ENCODE measurements at regions not wholly inside any gene's neighbourhood (a gene's known extent, or its start where the extent isn't known, plus 50 kb on each side); places are given as distances from the start of the nearest gene placed in this dataset.

DNA sequence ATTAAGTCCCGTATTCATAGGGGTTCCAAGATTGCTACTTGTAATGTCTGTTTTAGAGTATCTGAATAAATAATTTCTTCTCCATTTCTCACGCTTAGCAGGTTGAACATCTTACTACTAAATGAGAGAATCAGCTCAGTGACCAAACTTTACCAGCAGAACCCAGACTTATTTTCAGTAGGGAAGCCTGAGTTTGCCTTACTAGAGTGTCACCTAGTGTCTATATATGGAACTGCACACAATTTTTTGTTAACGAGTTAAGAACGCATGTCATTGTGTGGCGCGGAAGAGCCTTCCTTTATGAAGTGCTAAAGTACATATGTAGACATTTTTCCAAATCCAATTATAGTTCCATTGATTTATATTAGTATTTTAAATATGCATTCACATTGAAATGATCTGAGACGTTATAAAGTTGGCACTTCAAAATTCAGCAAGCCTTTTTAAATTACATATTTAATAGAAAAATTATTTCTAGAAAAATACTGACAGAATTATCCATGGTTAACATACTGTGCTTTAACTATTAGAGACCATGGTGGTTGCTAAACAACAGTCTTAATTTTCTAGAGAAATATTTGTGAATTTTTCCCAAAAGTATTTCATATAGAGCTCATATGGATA is 88.3 kb downstream of the RPS29 start:
- WGBS (ENCODE audit: insufficient coverage): no CpG with 5 or more reads among the region's 7 CpGs
- no peaks in the 10 kb centered on the region for H3K79me2 ChIP-seq (ENCODE audit: control insufficient read depth, insufficient read depth, low read length)
- no peaks in the 10 kb centered on the region for H4K20me1 ChIP-seq (ENCODE audit: control insufficient read depth, insufficient read depth, low read length, poor library complexity, severe bottlenecking)
- no peak overlapping the region for H3K4me3 ChIP-seq (ENCODE audit: control extremely low read depth in 1 of 5, extremely low read depth in 1 of 5, insufficient read depth in 1 of 5, low read depth in 2 of 5, low read length in 4 of 5)
- ATAC-seq (ENCODE audit: low read depth): peak; percentile 76
- H3K27me3 Mint-ChIP-seq: peaks cover 30% of the 10 kb centered on the region
- ChIA-PET POLR2A (no interaction called here), CTCF (interaction anchor here (0.8 to 6.2 kb wide), 11 partner anchors 12 to 1580 kb away, joined by 3 to 35 read pairs (median 3); no protein-coding TSS in a partner anchor)
- H3K36me3 ChIP-seq (replicated peaks in 1 of 2; ENCODE audit: control extremely low read depth in 1 of 2, control insufficient read depth in 1 of 2, extremely low read depth in 1 of 2, insufficient read depth in 2 of 2, low read length in 1 of 2): no peaks in the 10 kb centered on the region
- no peak overlapping the region for H2AFZ ChIP-seq (ENCODE audit: insufficient read depth, low read depth, low read length, poor library complexity, severe bottlenecking)
- H3K9ac ChIP-seq (ENCODE audit: low read length): no peak overlapping the region
- intact Hi-C loops (cut with micrococcal nuclease): no loop called here
- no peaks in the 10 kb centered on the region for H3K4me1 Mint-ChIP-seq
- peaks cover 0 to 2% (median 0%) of the 10 kb centered on the region in 4 experiments for H3K27me3 ChIP-seq (replicated peaks in 1 of 4; ENCODE audit: control extremely low read depth in 1 of 4, control insufficient read depth in 3 of 4, insufficient read depth in 4 of 4, low read length in 3 of 4)
- no peaks in the 10 kb centered on the region for H3K4me1 ChIP-seq (ENCODE audit: control insufficient read depth in 2 of 2, insufficient read depth in 2 of 2, low read length in 2 of 2)
- TF ChIP-seq, protein P1, sequence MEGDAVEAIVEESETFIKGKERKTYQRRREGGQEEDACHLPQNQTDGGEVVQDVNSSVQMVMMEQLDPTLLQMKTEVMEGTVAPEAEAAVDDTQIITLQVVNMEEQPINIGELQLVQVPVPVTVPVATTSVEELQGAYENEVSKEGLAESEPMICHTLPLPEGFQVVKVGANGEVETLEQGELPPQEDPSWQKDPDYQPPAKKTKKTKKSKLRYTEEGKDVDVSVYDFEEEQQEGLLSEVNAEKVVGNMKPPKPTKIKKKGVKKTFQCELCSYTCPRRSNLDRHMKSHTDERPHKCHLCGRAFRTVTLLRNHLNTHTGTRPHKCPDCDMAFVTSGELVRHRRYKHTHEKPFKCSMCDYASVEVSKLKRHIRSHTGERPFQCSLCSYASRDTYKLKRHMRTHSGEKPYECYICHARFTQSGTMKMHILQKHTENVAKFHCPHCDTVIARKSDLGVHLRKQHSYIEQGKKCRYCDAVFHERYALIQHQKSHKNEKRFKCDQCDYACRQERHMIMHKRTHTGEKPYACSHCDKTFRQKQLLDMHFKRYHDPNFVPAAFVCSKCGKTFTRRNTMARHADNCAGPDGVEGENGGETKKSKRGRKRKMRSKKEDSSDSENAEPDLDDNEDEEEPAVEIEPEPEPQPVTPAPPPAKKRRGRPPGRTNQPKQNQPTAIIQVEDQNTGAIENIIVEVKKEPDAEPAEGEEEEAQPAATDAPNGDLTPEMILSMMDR (IDR thresholded peaks at IDR 0.05): peak; percentile 99
- TF ChIP-seq EZH2 (IDR thresholded peaks at IDR 0.05; ENCODE audit: borderline replicate concordance, insufficient read depth, low read depth, low read length, poor library complexity, severe bottlenecking): no peak
- peak; percentile 72 for DNase-seq
- H3K4me2 ChIP-seq (replicated peaks; ENCODE audit: low read depth, low read length, poor library complexity, severe bottlenecking): no peak overlapping the region
- H3K27ac Mint-ChIP-seq: no peak overlapping the region
- no peak overlapping the region for H3K4me3 Mint-ChIP-seq
- H3K27ac ChIP-seq (ENCODE audit: low read length in 2 of 2): no peak overlapping the region
- H3K9me3 ChIP-seq (ENCODE audit: control extremely low read depth in 1 of 3, control insufficient read depth in 2 of 3, insufficient read depth in 1 of 3, low read length in 2 of 3): no peaks in the 10 kb centered on the region
- H3K9me3 Mint-ChIP-seq (ENCODE audit: insufficient read depth): no peaks in the 10 kb centered on the region

DNA sequence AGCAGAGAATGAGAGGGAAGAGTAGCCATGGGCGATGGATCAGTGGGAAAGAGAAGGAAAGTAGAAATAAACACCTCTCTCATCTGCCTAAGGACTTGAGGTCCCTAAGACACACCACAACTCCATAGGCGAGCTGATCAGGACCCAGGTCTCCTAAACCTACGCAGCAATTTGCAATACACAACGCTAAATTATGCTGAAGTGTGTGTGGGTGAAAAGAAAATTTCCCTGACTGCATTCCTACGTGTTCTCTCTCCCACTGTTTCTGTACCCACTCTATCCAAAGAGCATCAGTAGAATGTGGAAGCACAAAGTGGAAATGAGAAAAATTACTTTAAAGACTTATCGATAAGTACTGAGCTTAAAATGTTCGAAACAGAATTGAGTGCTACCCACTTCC is 88.9 kb downstream of the RPS29 start:
- Mint-ChIP-seq H3K27ac (no peak overlapping the region), H3K4me1 (no peaks in the 10 kb centered on the region), H3K4me3 (no peak overlapping the region), H3K27me3 (peaks cover 30% of the 10 kb centered on the region), H3K9me3 (ENCODE audit: insufficient read depth) (no peaks in the 10 kb centered on the region)
- Histone ChIP-seq H3K27me3 (replicated peaks in 1 of 4; ENCODE audit: control extremely low read depth in 1 of 4, control insufficient read depth in 3 of 4, insufficient read depth in 4 of 4, low read length in 3 of 4) (peaks cover 0 to 2% (median under 1%) of the 10 kb centered on the region in 4 experiments), H3K9me3 (ENCODE audit: control extremely low read depth in 1 of 3, control insufficient read depth in 2 of 3, insufficient read depth in 1 of 3, low read length in 2 of 3) (no peaks in the 10 kb centered on the region), H3K27ac (ENCODE audit: low read length in 2 of 2) (no peak overlapping the region), H4K20me1 (ENCODE audit: control insufficient read depth, insufficient read depth, low read length, poor library complexity, severe bottlenecking) (no peaks in the 10 kb centered on the region), H3K4me3 (ENCODE audit: control extremely low read depth in 1 of 5, extremely low read depth in 1 of 5, insufficient read depth in 1 of 5, low read depth in 2 of 5, low read length in 4 of 5) (no peak overlapping the region), H3K36me3 (replicated peaks in 1 of 2; ENCODE audit: control extremely low read depth in 1 of 2, control insufficient read depth in 1 of 2, extremely low read depth in 1 of 2, insufficient read depth in 2 of 2, low read length in 1 of 2) (no peaks in the 10 kb centered on the region), H3K4me2 (replicated peaks; ENCODE audit: low read depth, low read length, poor library complexity, severe bottlenecking) (no peak overlapping the region), H3K79me2 (ENCODE audit: control insufficient read depth, insufficient read depth, low read length) (no peaks in the 10 kb centered on the region), H3K4me1 (ENCODE audit: control insufficient read depth in 2 of 2, insufficient read depth in 2 of 2, low read length in 2 of 2) (no peaks in the 10 kb centered on the region), H2AFZ (ENCODE audit: insufficient read depth, low read depth, low read length, poor library complexity, severe bottlenecking) (no peak overlapping the region), H3K9ac (ENCODE audit: low read length) (no peak overlapping the region)
- DNase-seq (no peak), ATAC-seq (ENCODE audit: low read depth) (no peak)
- intact Hi-C loops (cut with micrococcal nuclease): no loop called here
- CTCF ChIA-PET: interaction anchor here (0.8 to 6.2 kb wide), 8 partner anchors 12 to 1580 kb away, joined by 3 to 35 read pairs (median 4); no protein-coding TSS in a partner anchor
- TF ChIP-seq, protein P1 (IDR thresholded peaks at IDR 0.05): no peak
- TF ChIP-seq EZH2 (IDR thresholded peaks at IDR 0.05; ENCODE audit: borderline replicate concordance, insufficient read depth, low read depth, low read length, poor library complexity, severe bottlenecking): no peak
- WGBS (ENCODE audit: insufficient coverage): no CpG with 5 or more reads among the region's 7 CpGs
- POLR2A ChIA-PET: no interaction called here
